IMR-90 (cell line): ENCODE measurements at regions not wholly inside any gene's neighbourhood (a gene's known extent, or its start where the extent isn't known, plus 50 kb on each side); places are given as distances from the start of the nearest gene placed in this dataset.

Source experiments
- POLR2A ChIP-seq: IDR thresholded peaks from 2 replicates; pipeline ENCODE4 v1.6.1; 2012; ENCODE audit warnings: mild to moderate bottlenecking, low read depth, low read length
- RCOR1 ChIP-seq: IDR thresholded peaks from 2 replicates; pipeline ENCODE4 v1.6.1; 2012; ENCODE audit warnings: mild to moderate bottlenecking, low read length, improper control_type of control experiment; ENCODE audit not compliant: insufficient replicate concordance
- SMC3 ChIP-seq: fragments of 150-350 bp; IDR thresholded peaks from 2 replicates; pipeline ENCODE4 v1.6.1; 2016; ENCODE audit warnings: low read depth, mild to moderate bottlenecking, antibody characterized with exemption, low read length, moderate library complexity
- TF ChIP-seq, protein P1 (sequence below): conservative IDR thresholded peaks from 2 replicates; pipeline ENCODE4 v1.5.1; 2012; ENCODE audit warnings: mild to moderate bottlenecking, low read depth, low read length, improper control_type of control experiment

DNA sequence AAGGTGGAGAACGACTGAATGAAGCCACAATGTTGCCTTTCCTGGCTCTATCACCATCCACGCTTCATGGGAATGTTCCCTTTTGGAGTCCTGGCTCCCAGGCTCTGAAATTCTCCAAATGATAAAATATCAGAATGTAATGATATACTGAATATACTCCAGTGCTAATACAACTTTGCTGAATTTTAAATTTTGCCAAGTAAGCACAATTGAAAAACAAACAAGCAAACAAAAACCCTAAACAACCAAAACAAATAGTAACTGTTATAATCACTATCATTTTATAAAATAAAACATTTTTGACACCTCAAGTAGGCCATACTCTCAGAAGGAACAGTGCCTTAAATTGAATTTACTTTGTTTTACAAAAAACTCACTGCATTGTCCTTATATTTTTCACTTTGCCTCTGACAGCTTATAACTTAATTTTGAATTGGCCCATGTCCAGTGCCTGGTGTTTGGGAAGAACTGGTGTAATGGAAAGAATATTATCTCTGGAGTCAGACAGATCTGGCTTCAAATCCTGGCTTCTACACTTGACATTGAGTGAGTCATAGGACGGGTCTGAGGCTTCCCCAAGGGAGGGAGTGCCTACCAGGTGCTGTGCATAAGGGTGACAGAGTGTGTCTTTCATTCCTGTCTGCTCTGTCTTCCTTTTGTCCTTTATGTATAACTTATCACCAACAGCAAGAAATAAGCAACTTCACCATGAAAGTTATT lies 698.3 kb downstream of the EPM2A start:
- TF ChIP-seq, protein P1, sequence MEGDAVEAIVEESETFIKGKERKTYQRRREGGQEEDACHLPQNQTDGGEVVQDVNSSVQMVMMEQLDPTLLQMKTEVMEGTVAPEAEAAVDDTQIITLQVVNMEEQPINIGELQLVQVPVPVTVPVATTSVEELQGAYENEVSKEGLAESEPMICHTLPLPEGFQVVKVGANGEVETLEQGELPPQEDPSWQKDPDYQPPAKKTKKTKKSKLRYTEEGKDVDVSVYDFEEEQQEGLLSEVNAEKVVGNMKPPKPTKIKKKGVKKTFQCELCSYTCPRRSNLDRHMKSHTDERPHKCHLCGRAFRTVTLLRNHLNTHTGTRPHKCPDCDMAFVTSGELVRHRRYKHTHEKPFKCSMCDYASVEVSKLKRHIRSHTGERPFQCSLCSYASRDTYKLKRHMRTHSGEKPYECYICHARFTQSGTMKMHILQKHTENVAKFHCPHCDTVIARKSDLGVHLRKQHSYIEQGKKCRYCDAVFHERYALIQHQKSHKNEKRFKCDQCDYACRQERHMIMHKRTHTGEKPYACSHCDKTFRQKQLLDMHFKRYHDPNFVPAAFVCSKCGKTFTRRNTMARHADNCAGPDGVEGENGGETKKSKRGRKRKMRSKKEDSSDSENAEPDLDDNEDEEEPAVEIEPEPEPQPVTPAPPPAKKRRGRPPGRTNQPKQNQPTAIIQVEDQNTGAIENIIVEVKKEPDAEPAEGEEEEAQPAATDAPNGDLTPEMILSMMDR = no peak
- TF ChIP-seq POLR2A (no peak), RCOR1 (no peak), SMC3 (no peak)
